Neural progenitor cell (in vitro differentiated cells): ENCODE measurements at regions not wholly inside any gene's neighbourhood (a gene's known extent, or its start where the extent isn't known, plus 50 kb on each side); places are given as distances from the start of the nearest gene placed in this dataset.

Experiments used
- DNase-seq: peaks from one replicate; pipeline ENCODE4 v3.0.0-alpha.2; 2016; ENCODE audit warnings: low spot score
- H2AFZ ChIP-seq: fragments of 200-600 bp; sonication (generic); replicated peaks from 2 replicates; pipeline ENCODE4 v1.6.1; 2016; ENCODE audit warnings: antibody characterized with exemption
- H3F3A ChIP-seq: fragments of 200-600 bp; sonication (generic); 2 replicates; pipeline ENCODE4 v1.6.1; 2016; ENCODE audit warnings: antibody characterized with exemption, low read depth
- H3K27ac ChIP-seq: fragments of 200-600 bp; sonication (generic); 2 replicates; pipeline ENCODE4 v1.5.1; 2016; ENCODE audit warnings: mild to moderate bottlenecking
- H3K27me3 ChIP-seq: fragments of 200-600 bp; sonication (generic); 2 replicates; pipeline ENCODE4 v1.6.1; 2016; ENCODE audit warnings: mild to moderate bottlenecking, moderate library complexity
- H3K36me3 ChIP-seq: fragments of 200-600 bp; sonication (generic); 2 replicates; pipeline ENCODE4 v1.5.1; 2016
- H3K4me1 ChIP-seq: fragments of 200-600 bp; sonication (generic); 2 replicates; pipeline ENCODE4 v1.6.1; 2016; ENCODE audit warnings: mixed run types
- H3K4me2 ChIP-seq: fragments of 200-600 bp; sonication (generic); 2 replicates; pipeline ENCODE4 v1.6.1; 2016
- H3K4me3 ChIP-seq: fragments of 200-600 bp; sonication (generic); 2 replicates; pipeline ENCODE4 v1.5.1; 2016
- H3K79me2 ChIP-seq: fragments of 200-600 bp; sonication (generic); 2 replicates; pipeline ENCODE4 v1.6.1; 2016; ENCODE audit warnings: low read depth
- H3K9ac ChIP-seq: fragments of 200-600 bp; sonication (generic); 2 replicates; pipeline ENCODE4 v1.6.1; 2016
- H3K9me3 ChIP-seq: fragments of 200-600 bp; sonication (generic); 2 replicates; pipeline ENCODE4 v1.5.1; 2016; ENCODE audit warnings: low read depth
- H4K20me1 ChIP-seq: fragments of 200-600 bp; sonication (generic); 2 replicates; pipeline ENCODE4 v1.6.1; 2016; ENCODE audit warnings: low read depth
- H3K27ac Mint-ChIP-seq: 3 replicates; pipeline ENCODE4 v1.8.0; 2021; ENCODE audit warnings: mixed read lengths
- H3K27me3 Mint-ChIP-seq: 2 replicates; pipeline ENCODE4 v1.8.0; 2022; ENCODE audit warnings: low read depth, mild to moderate bottlenecking, inconsistent platforms, moderate library complexity, mixed read lengths; ENCODE audit not compliant: insufficient read depth
- H3K36me3 Mint-ChIP-seq: 3 replicates; pipeline ENCODE4 v1.8.0; 2021; ENCODE audit warnings: mixed read lengths
- H3K4me1 Mint-ChIP-seq: 3 replicates; pipeline ENCODE4 v1.8.0; 2021; ENCODE audit warnings: mixed read lengths
- H3K4me3 Mint-ChIP-seq: 3 replicates; pipeline ENCODE4 v1.8.0; 2021; ENCODE audit warnings: mild to moderate bottlenecking, moderate library complexity, mixed read lengths
- H3K9me3 Mint-ChIP-seq: 3 replicates; pipeline ENCODE4 v1.8.0; 2020; ENCODE audit warnings: mixed read lengths
- EZH2 ChIP-seq: fragments of 200-600 bp; sonication (generic); IDR thresholded peaks from 2 replicates; pipeline ENCODE4 v1.6.1; 2017; ENCODE audit warnings: antibody characterized with exemption, mild to moderate bottlenecking, moderate library complexity
- EZH2phosphoT487 ChIP-seq: fragments of 200-600 bp; sonication (generic); IDR thresholded peaks from 2 replicates; pipeline ENCODE4 v1.6.1; 2017; ENCODE audit warnings: antibody characterized with exemption
- TF ChIP-seq, protein P1 (sequence below): fragments of 200-600 bp; sonication (generic); IDR thresholded peaks from 2 replicates; pipeline ENCODE4 v1.5.1; 2017; ENCODE audit warnings: antibody characterized with exemption, mild to moderate bottlenecking

DNA sequence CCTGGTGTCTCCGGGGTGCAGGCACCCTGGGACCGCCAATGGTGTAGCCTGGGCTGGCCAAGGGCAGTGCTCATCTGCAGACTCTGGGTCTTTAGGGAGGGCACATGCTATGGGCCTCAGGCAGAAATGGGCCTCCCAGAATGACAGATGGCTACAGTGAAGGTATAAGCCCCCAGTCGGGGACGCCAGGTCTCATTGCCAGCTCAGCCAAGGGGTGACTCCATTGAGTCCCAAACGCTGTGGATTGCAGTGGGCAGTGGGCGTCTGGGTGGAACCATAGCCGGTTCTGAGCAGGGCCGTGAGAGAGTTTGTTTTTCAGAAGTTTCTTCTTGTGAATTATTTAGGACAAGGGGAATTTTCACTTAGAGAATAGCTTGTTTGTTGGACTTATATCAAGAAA lies 516.9 kb downstream of the TBC1D22A start:
- Mint-ChIP-seq H3K27ac (no peak overlapping the region), H3K4me3 (no peak overlapping the region), H3K36me3 (no peaks in the 10 kb centered on the region), H3K27me3 (peaks cover 10% of the 10 kb centered on the region), H3K9me3 (peaks cover 8% of the 10 kb centered on the region), H3K4me1 (no peaks in the 10 kb centered on the region)
- no peak overlapping the region for H3K4me3 ChIP-seq
- TF ChIP-seq EZH2phosphoT487 (no peak), EZH2 (no peak)
- TF ChIP-seq, protein P1, sequence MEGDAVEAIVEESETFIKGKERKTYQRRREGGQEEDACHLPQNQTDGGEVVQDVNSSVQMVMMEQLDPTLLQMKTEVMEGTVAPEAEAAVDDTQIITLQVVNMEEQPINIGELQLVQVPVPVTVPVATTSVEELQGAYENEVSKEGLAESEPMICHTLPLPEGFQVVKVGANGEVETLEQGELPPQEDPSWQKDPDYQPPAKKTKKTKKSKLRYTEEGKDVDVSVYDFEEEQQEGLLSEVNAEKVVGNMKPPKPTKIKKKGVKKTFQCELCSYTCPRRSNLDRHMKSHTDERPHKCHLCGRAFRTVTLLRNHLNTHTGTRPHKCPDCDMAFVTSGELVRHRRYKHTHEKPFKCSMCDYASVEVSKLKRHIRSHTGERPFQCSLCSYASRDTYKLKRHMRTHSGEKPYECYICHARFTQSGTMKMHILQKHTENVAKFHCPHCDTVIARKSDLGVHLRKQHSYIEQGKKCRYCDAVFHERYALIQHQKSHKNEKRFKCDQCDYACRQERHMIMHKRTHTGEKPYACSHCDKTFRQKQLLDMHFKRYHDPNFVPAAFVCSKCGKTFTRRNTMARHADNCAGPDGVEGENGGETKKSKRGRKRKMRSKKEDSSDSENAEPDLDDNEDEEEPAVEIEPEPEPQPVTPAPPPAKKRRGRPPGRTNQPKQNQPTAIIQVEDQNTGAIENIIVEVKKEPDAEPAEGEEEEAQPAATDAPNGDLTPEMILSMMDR: no peak
- H4K20me1 ChIP-seq: no peaks in the 10 kb centered on the region
- no peaks in the 10 kb centered on the region for H3K4me1 ChIP-seq
- no peak overlapping the region for H3K9ac ChIP-seq
- DNase-seq: no peak
- H3K36me3 ChIP-seq: no peaks in the 10 kb centered on the region
- no peak overlapping the region for H3K27ac ChIP-seq
- no peak overlapping the region for H3K4me2 ChIP-seq
- H3K79me2 ChIP-seq: no peaks in the 10 kb centered on the region
- H3K9me3 ChIP-seq: peaks cover 2% of the 10 kb centered on the region
- H3F3A ChIP-seq: no peaks in the 10 kb centered on the region
- H3K27me3 ChIP-seq: no peaks in the 10 kb centered on the region
- H2AFZ ChIP-seq: no peak overlapping the region

DNA sequence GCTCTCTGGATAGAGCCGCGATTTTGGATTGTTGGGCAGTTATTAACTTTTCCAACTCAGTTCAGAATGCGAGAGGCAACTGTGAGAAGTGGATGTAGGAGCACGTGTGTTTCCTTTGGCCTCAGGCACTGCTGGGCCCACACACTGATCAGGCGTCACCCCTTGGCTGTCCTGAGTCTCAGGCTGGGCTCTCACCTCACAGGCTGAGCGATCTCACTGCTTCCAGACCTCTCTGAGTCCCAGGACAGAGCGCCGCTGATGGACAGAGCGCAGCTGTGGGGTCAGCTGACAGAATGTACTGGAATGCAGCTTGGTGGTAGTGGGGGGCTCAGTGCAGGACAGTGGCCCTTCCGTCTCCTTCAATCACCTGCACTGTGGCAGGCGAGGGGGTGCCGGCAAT lies 516.2 kb downstream of the TBC1D22A start:
- no peaks in the 10 kb centered on the region for H3F3A ChIP-seq
- H3K27ac Mint-ChIP-seq: no peak overlapping the region
- H3K9me3 ChIP-seq: peaks cover 2% of the 10 kb centered on the region
- peaks cover 8% of the 10 kb centered on the region for H3K9me3 Mint-ChIP-seq
- H3K4me2 ChIP-seq: no peak overlapping the region
- no peak overlapping the region for H3K4me3 Mint-ChIP-seq
- no peaks in the 10 kb centered on the region for H3K4me1 Mint-ChIP-seq
- no peaks in the 10 kb centered on the region for H3K36me3 ChIP-seq
- H3K4me3 ChIP-seq: no peak overlapping the region
- H3K36me3 Mint-ChIP-seq: no peaks in the 10 kb centered on the region
- TF ChIP-seq EZH2phosphoT487: no peak
- TF ChIP-seq EZH2: no peak
- TF ChIP-seq, protein P1: no peak
- peaks cover 10% of the 10 kb centered on the region for H3K27me3 Mint-ChIP-seq
- DNase-seq: no peak
- no peaks in the 10 kb centered on the region for H3K4me1 ChIP-seq
- H3K79me2 ChIP-seq: no peaks in the 10 kb centered on the region
- no peaks in the 10 kb centered on the region for H4K20me1 ChIP-seq
- H2AFZ ChIP-seq: no peak overlapping the region
- no peaks in the 10 kb centered on the region for H3K27me3 ChIP-seq
- no peak overlapping the region for H3K9ac ChIP-seq
- no peak overlapping the region for H3K27ac ChIP-seq

DNA sequence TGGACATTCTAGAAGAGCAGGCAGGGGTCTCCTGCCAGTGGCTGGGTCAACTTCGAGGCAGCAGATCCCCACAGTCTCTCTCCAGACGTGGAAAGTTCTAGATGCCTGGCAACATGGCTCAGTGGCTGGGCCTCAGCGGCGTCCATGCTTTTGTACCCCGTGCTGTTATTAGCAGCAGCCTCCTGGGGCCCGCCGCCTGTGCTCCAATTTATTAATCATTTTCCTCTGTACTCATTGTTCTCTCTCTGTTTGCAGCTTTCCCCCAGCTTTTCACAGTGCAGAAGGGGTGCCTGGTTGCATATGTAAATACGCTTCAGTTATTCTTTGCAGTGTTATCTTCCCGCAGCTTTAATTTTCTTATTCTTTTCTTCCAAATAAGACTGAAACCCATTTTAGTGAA lies 515.1 kb downstream of the TBC1D22A start:
- Histone ChIP-seq H3K9me3 (peaks cover 2% of the 10 kb centered on the region), H2AFZ (no peak overlapping the region), H4K20me1 (no peaks in the 10 kb centered on the region), H3K27me3 (no peaks in the 10 kb centered on the region), H3K4me3 (no peak overlapping the region), H3K9ac (no peak overlapping the region), H3K4me1 (no peaks in the 10 kb centered on the region), H3K36me3 (no peaks in the 10 kb centered on the region), H3K27ac (no peak overlapping the region), H3K79me2 (no peaks in the 10 kb centered on the region), H3K4me2 (no peak overlapping the region), H3F3A (no peaks in the 10 kb centered on the region)
- no peak for DNase-seq
- no peaks in the 10 kb centered on the region for H3K4me1 Mint-ChIP-seq
- no peak overlapping the region for H3K27ac Mint-ChIP-seq
- H3K27me3 Mint-ChIP-seq: peaks cover 13% of the 10 kb centered on the region
- TF ChIP-seq EZH2phosphoT487 (no peak), EZH2 (no peak)
- TF ChIP-seq, protein P1: no peak
- peaks cover 8% of the 10 kb centered on the region for H3K9me3 Mint-ChIP-seq
- H3K4me3 Mint-ChIP-seq: no peak overlapping the region
- H3K36me3 Mint-ChIP-seq: no peaks in the 10 kb centered on the region
